ENCODE measurements at regions not wholly inside any gene's neighbourhood (a gene's known extent, or its start where the extent isn't known, plus 50 kb on each side); places are given as distances from the start of the nearest gene placed in this dataset.

DNA sequence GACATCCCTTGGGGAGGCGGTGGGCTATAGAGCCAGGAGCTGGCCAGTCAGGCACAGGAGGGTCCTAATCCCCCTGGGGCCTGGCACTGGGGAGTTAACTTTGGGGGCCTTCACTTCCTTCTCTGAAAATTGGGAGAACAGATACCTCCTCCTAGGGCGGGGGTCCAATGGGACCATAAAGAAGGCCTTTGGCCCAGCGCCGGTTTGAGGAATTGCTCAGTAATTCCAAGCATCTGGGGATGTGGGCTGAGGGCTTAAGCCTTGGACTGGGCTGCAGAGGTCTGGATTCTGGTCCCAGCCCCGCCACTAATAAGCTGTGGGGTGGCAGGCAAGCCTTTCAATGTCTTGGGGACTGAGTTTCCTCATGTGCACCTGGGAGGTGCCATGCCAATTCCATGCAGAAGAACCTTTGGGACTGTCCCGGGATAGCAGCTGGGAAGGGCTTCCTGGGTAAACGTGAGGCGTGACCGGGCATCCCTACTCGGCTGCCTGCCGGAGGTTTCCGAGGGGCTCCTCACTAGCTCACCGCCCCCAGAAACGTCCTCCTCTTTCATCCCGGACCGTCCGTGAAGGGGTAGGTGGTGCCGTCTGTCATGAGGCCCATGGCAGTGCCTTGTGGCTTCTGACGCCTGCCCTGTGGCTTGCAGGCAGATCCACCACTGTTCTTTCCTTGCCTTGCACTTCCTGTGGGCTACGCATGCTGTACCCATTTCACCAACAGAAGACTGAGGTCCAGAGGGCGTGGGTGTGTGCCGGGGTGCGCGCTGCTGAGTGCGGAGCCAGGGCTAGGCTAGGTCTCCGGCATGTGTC lies 67.4 kb upstream of the HPCAL1 start:
- TF ChIP-seq, protein P1, sequence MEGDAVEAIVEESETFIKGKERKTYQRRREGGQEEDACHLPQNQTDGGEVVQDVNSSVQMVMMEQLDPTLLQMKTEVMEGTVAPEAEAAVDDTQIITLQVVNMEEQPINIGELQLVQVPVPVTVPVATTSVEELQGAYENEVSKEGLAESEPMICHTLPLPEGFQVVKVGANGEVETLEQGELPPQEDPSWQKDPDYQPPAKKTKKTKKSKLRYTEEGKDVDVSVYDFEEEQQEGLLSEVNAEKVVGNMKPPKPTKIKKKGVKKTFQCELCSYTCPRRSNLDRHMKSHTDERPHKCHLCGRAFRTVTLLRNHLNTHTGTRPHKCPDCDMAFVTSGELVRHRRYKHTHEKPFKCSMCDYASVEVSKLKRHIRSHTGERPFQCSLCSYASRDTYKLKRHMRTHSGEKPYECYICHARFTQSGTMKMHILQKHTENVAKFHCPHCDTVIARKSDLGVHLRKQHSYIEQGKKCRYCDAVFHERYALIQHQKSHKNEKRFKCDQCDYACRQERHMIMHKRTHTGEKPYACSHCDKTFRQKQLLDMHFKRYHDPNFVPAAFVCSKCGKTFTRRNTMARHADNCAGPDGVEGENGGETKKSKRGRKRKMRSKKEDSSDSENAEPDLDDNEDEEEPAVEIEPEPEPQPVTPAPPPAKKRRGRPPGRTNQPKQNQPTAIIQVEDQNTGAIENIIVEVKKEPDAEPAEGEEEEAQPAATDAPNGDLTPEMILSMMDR (IDR thresholded peaks at IDR 0.05; ENCODE audit: low read depth, low read length) = no peak
- TF ChIP-seq POLR2A (IDR thresholded peaks at IDR 0.05; ENCODE audit: extremely low read depth, insufficient read length) (no peak), MYC (IDR thresholded peaks at IDR 0.05; ENCODE audit: low read depth, low read length) (no peak)
- TF ChIP-seq, protein P2, sequence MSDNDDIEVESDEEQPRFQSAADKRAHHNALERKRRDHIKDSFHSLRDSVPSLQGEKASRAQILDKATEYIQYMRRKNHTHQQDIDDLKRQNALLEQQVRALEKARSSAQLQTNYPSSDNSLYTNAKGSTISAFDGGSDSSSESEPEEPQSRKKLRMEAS (IDR thresholded peaks at IDR 0.05; ENCODE audit: low read depth, low read length) = no peak
